Thyroid gland (tissue), 4 donors: ENCODE measurements at regions not wholly inside any gene's neighbourhood (a gene's known extent, or its start where the extent isn't known, plus 50 kb on each side); places are given as distances from the start of the nearest gene placed in this dataset.

ENCODE experiments used
- DNase-seq, 2 donors: peaks; one replicate each; pipeline ENCODE4 v3.0.0-alpha.2; 2019
- H3K27ac ChIP-seq, 3 donors: fragments of 200-600 bp; sonication (generic); 1 replicate in 2 of 3; 2 replicates in 1 of 3; pipeline ENCODE4 v1.5.1; 2016 to 2019; ENCODE audit warnings: mild to moderate bottlenecking in 1 of 3, moderate library complexity in 1 of 3
- H3K27me3 ChIP-seq: fragments of 200-600 bp; sonication (generic); one replicate; pipeline ENCODE4 v1.5.1; 2019
- H3K36me3 ChIP-seq, 2 donors: fragments of 200-600 bp; sonication (generic); one replicate each; pipeline ENCODE4 v1.5.1; 2016 to 2019
- H3K4me1 ChIP-seq, 2 donors: fragments of 200-600 bp; sonication (generic); one replicate each; pipeline ENCODE4 v1.5.1; 2017 to 2019
- H3K4me3 ChIP-seq, 3 donors: fragments of 200-600 bp; sonication (generic); replicated peaks in 1 of 3; 1 replicate in 2 of 3; 2 replicates in 1 of 3; pipeline ENCODE4 v1.5.1; 2016; ENCODE audit warnings: mild to moderate bottlenecking in 1 of 3
- H3K9me3 ChIP-seq: fragments of 200-600 bp; sonication (generic); one replicate; pipeline ENCODE4 v1.5.1; 2017
- CTCF ChIP-seq, 6 experiments: fragments of 200-600 bp in 3 of 6; fragments of 450-650 bp in 3 of 6; sonication (generic) in 3 of 6; IDR thresholded peaks; one replicate each; pipeline ENCODE4 v1.5.1; 2016 to 2019; ENCODE audit warnings: antibody characterized with exemption in 6 of 6, mild to moderate bottlenecking in 2 of 6, inconsistent platforms in 1 of 6, moderate library complexity in 1 of 6
- POLR2A ChIP-seq, 2 donors: fragments of 450-650 bp; IDR thresholded peaks; one replicate each; pipeline ENCODE4 v1.6.1; 2017; ENCODE audit warnings: antibody characterized with exemption in 2 of 2, mild to moderate bottlenecking in 2 of 2, moderate library complexity in 1 of 2
- WGBS, 2 donors: methylation state at CpG; one replicate each; pipeline ENCODE4 v1.1.5; 2017; 5-methylcytosine and 5-hydroxymethylcytosine counted together
- intact Hi-C: fragments of 100-400 bp; cut with DNase I; formaldehyde crosslinking; loops from one replicate; pipeline ENCODE4 v1.15.1; 2023

- Histone ChIP-seq H3K27ac (no peak overlapping the region), H3K9me3 (no peaks in the 10 kb centered on the region), H3K27me3 (no peaks in the 10 kb centered on the region), H3K4me1 (no peaks in the 10 kb centered on the region), H3K36me3 (no peaks in the 10 kb centered on the region), H3K4me3 (no peak overlapping the region)
- intact Hi-C loops: no loop called here
- TF ChIP-seq POLR2A (IDR thresholded peaks at IDR 0.05): no peak
- TF ChIP-seq CTCF (IDR thresholded peaks at IDR 0.05): no peak
- 80 to 84% methylated on average over 16 of the region's 16 CpGs for WGBS, 2 donors
- no peak for DNase-seq
Measured at GRCh38 chr22:48649466-48649865, 1178.2 kb downstream of the BRD1 start.

GRCh38 chr22:48649031-48649430 lies 1178.6 kb downstream of the BRD1 start:
- H3K27ac ChIP-seq: no peak overlapping the region
- 77 to 81% methylated on average over 4 to 6 of the region's 9 CpGs for WGBS, 2 donors
- intact Hi-C loops: no loop called here

GRCh38 chr22:48647606-48648515 lies 1179.8 kb downstream of the BRD1 start:
- TF ChIP-seq CTCF (IDR thresholded peaks at IDR 0.05) (no peak), POLR2A (IDR thresholded peaks at IDR 0.05) (no peak)
- intact Hi-C loops: no loop called here
- H3K27ac ChIP-seq: no peak overlapping the region
- H3K4me3 ChIP-seq: no peak overlapping the region
- no peaks in the 10 kb centered on the region for H3K36me3 ChIP-seq
- no peaks in the 10 kb centered on the region for H3K9me3 ChIP-seq
- no peak for DNase-seq
- no peaks in the 10 kb centered on the region for H3K4me1 ChIP-seq
- WGBS, 2 donors: 89 to 90% methylated on average over 14 to 16 of the region's 25 CpGs
- no peaks in the 10 kb centered on the region for H3K27me3 ChIP-seq

More at GRCh38 chr22:48649031-48649430, 1178.6 kb downstream of the BRD1 start:
- H3K4me3 ChIP-seq: no peak overlapping the region
- H3K36me3 ChIP-seq: no peaks in the 10 kb centered on the region
- no peaks in the 10 kb centered on the region for H3K27me3 ChIP-seq
- H3K9me3 ChIP-seq: no peaks in the 10 kb centered on the region
- TF ChIP-seq CTCF (IDR thresholded peaks at IDR 0.05): no peak
- TF ChIP-seq POLR2A (IDR thresholded peaks at IDR 0.05): no peak
- no peaks in the 10 kb centered on the region for H3K4me1 ChIP-seq
- DNase-seq: no peak

- Histone ChIP-seq H3K9me3 (no peaks in the 10 kb centered on the region), H3K4me3 (no peak overlapping the region), H3K27ac (no peak overlapping the region), H3K36me3 (no peaks in the 10 kb centered on the region), H3K4me1 (no peaks in the 10 kb centered on the region), H3K27me3 (no peaks in the 10 kb centered on the region)
- intact Hi-C loops: no loop called here
- no peak for DNase-seq
- TF ChIP-seq POLR2A (IDR thresholded peaks at IDR 0.05): no peak
- TF ChIP-seq CTCF (IDR thresholded peaks at IDR 0.05): no peak
- WGBS, 2 donors: 84% methylated on average over 5 to 12 of the region's 13 CpGs
Measured at GRCh38 chr22:48647051-48647450, 1180.6 kb downstream of the BRD1 start.

- TF ChIP-seq CTCF (IDR thresholded peaks at IDR 0.05) (no peak), POLR2A (IDR thresholded peaks at IDR 0.05) (no peak)
- Histone ChIP-seq H3K27me3 (no peaks in the 10 kb centered on the region), H3K27ac (no peak overlapping the region), H3K9me3 (no peaks in the 10 kb centered on the region), H3K4me1 (no peaks in the 10 kb centered on the region), H3K36me3 (no peaks in the 10 kb centered on the region), H3K4me3 (no peak overlapping the region)
- DNase-seq: no peak
- 91% methylated on average over 27 to 28 of the region's 42 CpGs for whole genome bisulfite sequencing, 2 donors
- intact Hi-C loops: no loop called here
Measured at GRCh38 chr22:48646216-48646925, 1181.3 kb downstream of the BRD1 start.
